ENCODE measurements at regions not wholly inside any gene's neighbourhood (a gene's known extent, or its start where the extent isn't known, plus 50 kb on each side); places are given as distances from the start of the nearest gene placed in this dataset.

DNA sequence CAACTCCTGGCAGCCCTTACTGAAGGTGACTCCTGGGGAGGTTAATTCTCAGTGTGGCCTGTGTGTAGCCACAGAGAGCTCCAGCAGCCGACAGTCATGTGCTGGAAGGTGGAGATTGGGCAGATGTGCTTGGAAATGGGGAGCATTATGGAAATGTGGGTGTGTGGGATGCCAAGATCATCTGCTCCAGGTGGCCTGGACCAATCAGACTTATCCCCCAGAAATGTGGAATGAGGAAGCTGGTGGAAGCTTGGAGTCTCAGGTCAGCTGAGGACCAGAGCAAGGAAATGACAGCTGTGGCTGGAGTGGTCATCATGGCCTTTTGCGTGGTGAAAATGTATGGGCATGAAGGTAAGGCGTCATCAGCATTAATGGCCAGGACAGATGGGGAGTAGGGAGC lies 234.0 kb downstream of the MIAT start:
- TF ChIP-seq, protein P1, sequence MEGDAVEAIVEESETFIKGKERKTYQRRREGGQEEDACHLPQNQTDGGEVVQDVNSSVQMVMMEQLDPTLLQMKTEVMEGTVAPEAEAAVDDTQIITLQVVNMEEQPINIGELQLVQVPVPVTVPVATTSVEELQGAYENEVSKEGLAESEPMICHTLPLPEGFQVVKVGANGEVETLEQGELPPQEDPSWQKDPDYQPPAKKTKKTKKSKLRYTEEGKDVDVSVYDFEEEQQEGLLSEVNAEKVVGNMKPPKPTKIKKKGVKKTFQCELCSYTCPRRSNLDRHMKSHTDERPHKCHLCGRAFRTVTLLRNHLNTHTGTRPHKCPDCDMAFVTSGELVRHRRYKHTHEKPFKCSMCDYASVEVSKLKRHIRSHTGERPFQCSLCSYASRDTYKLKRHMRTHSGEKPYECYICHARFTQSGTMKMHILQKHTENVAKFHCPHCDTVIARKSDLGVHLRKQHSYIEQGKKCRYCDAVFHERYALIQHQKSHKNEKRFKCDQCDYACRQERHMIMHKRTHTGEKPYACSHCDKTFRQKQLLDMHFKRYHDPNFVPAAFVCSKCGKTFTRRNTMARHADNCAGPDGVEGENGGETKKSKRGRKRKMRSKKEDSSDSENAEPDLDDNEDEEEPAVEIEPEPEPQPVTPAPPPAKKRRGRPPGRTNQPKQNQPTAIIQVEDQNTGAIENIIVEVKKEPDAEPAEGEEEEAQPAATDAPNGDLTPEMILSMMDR (conservative IDR thresholded peaks at IDR 0.05; ENCODE audit: control insufficient read depth, insufficient read depth, low read depth, low read length) = no peak
- DNase-seq (ENCODE audit: low read depth) = no peak
- H3K4me3 ChIP-seq (ENCODE audit: control insufficient read depth, low read depth, low read length) = no peak overlapping the region

DNA sequence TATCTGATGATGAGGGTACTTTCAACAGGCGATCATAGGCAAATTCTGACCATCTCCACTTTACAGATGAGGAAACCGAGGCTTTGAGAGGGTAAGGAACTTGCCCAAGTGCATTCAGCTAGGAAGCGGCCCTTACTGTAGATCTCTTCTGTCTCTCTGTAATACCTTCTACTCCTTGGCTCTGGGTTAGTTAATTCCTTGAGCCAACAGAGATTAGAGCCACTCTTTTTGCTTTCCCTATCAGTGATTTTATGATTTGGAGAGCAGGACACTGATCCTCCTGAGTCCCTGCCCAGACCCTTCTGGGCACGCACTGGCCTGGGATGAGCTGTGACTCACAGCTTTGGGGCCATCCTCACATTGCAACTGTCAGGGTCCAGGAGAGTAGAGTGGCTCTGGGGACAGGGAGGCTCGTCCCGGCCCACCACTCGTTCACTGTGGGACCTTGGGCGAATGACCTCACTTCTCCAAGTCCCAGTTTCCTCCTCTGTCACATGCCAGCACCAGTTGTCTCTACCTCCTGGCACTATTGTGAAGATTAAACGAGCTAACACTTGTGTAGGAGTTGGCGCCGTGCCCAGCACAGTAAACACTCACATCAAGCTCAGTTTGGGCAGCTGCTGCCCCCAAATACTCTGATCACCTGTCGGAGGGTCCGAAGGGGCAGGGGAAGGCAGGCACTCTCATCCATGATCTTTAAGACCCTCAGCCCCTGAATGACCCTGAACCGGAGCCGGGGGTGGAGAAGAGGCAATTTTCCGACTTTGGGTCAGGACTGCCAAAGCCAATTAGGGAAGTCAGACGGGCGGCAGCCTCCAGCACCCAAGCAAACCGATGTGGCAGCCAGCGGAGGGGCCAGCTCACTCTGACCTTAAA lies 235.0 kb downstream of the MIAT start:
- TF ChIP-seq, protein P1 (conservative IDR thresholded peaks at IDR 0.05; ENCODE audit: control insufficient read depth, insufficient read depth, low read depth, low read length) = no peak
- no peak overlapping the region for H3K4me3 ChIP-seq (ENCODE audit: control insufficient read depth, low read depth, low read length)
- peak; percentile 8 for DNase-seq (ENCODE audit: low read depth)

GRCh38 chr22:26893173-26894110 lies 236.1 kb downstream of the MIAT start:
- no peak overlapping the region for H3K4me3 ChIP-seq (ENCODE audit: control insufficient read depth, low read depth, low read length)
- DNase-seq (ENCODE audit: low read depth) = no peak
- TF ChIP-seq, protein P1 (conservative IDR thresholded peaks at IDR 0.05; ENCODE audit: control insufficient read depth, insufficient read depth, low read depth, low read length) = no peak

DNA sequence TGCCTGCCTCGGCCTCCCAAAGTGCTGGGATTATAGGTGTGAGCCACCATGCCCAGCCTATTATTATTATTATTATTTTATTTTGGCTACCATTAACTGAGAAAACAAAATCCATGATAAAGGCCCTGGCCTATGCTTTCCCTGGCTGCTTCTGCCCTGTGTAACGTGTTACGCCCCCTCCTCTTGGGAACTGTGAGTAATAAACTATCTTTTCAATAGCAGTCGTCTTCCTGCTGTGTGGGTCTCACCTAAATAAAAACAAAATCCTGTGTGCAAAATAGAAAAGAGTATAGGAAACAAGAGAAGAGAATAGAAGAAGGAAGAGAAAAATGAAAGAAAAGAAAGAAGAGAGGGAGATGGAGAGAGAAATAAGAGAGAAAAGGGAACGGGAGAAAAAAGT lies 237.0 kb downstream of the MIAT start:
- no peak overlapping the region for H3K4me3 ChIP-seq (ENCODE audit: control insufficient read depth, low read depth, low read length)
- TF ChIP-seq, protein P1 (conservative IDR thresholded peaks at IDR 0.05; ENCODE audit: control insufficient read depth, insufficient read depth, low read depth, low read length) = no peak
- peak; percentile 22 for DNase-seq (ENCODE audit: low read depth)

DNA sequence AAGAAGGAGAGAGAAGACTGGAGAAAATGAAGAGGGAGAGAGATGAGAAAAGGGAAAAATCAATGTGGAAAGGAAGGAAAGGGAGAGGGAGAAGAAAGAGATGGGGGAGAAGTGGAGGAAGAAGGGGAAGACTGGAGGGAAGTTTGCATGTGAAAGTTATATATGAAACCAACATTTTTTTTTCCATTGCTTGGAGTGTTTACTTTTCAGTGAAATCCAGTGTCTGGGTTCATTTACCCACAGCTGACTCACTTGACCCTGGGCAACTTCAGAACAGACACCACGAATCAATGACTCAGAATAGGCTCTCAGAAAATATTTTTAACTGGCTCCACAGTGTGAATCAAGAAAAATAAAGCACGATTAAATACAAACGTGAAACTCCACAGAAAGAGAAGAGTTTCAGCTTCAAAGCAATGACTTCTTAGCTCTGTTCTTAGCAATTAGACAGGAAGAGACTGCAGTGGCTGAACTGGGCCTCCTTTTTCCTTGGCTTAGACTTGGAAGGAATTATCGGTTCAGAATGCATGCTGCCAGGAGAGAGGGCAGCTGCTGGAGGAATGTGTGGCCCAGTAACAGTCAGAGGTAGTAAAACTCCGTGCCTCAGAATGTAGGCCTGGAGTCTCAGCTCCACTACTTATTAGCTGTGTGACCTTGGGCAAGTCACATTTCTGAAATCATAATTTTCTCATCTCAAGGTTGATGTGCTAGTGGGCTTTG lies 237.5 kb downstream of the MIAT start:
- H3K4me3 ChIP-seq (ENCODE audit: control insufficient read depth, low read depth, low read length) = no peak overlapping the region
- TF ChIP-seq, protein P1 (conservative IDR thresholded peaks at IDR 0.05; ENCODE audit: control insufficient read depth, insufficient read depth, low read depth, low read length) = no peak
- DNase-seq (ENCODE audit: low read depth) = peak; percentile 87

DNA sequence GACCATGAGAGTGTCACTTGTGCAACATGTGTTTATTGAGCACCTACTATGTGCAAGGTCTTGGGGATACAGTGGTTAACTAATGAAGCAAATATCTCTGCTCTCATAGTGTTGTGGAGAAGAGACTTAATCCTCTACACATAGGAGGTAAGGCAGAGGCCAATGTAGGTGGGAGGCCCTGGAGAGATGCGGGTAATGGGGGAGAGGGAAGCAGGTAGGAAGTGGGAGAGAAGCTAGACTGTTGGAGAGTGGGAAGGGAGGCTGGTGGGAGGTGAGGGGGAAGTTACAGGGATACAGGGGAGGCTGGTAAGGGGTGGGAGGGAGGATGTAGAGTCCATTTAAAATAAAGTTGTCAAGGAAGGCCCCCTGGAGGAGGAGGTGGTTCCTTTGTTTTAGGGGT lies 240.0 kb downstream of the MIAT start:
- TF ChIP-seq, protein P1 (conservative IDR thresholded peaks at IDR 0.05; ENCODE audit: control insufficient read depth, insufficient read depth, low read depth, low read length) = no peak
- H3K4me3 ChIP-seq (ENCODE audit: control insufficient read depth, low read depth, low read length) = no peak overlapping the region
- no peak for DNase-seq (ENCODE audit: low read depth)

Measured in fibroblast of mammary gland (primary cell).